Nephron (organoid): ENCODE measurements at regions not wholly inside any gene's neighbourhood (a gene's known extent, or its start where the extent isn't known, plus 50 kb on each side); places are given as distances from the start of the nearest gene placed in this dataset.
A peak's percentile ranks its signal among the peaks of the same experiment; 100 is the strongest.

Experiments
- H3K27ac Mint-ChIP-seq, 3 experiments: 2 replicates each; pipeline ENCODE4 v1.8.0; 2020; ENCODE audit warnings: mixed read lengths in 3 of 3, mild to moderate bottlenecking in 2 of 3, moderate library complexity in 1 of 3
- H3K27me3 Mint-ChIP-seq: 2 replicates; pipeline ENCODE4 v1.8.0; 2021; ENCODE audit warnings: low read depth, mild to moderate bottlenecking, moderate library complexity, mixed read lengths
- H3K36me3 Mint-ChIP-seq: 2 replicates; pipeline ENCODE4 v1.8.0; 2020; ENCODE audit warnings: low read depth, mixed read lengths
- H3K4me1 Mint-ChIP-seq: 2 replicates; pipeline ENCODE4 v1.8.0; 2020; ENCODE audit warnings: mixed read lengths
- H3K4me3 Mint-ChIP-seq, 3 experiments: 2 replicates each; pipeline ENCODE4 v1.8.0; 2020; ENCODE audit warnings: mild to moderate bottlenecking in 3 of 3, mixed read lengths in 3 of 3, moderate library complexity in 2 of 3
- H3K9me3 Mint-ChIP-seq: 2 replicates; pipeline ENCODE4 v1.8.0; 2020; ENCODE audit warnings: mixed read lengths
- CTCF ChIP-seq, 3 experiments: fragments of 200-600 bp; sonication (generic); IDR thresholded peaks; one replicate each; pipeline ENCODE4 v1.5.0; 2021; ENCODE audit warnings: antibody characterized with exemption in 3 of 3; ENCODE audit not compliant: unreplicated experiment in 3 of 3

- H3K27me3 Mint-ChIP-seq: peaks cover 1% of the 10 kb centered on the region
- H3K27ac Mint-ChIP-seq: peak overlapping the region in 1 of 3 experiments; percentile 9
- peak; percentile 76 to 86 (median 80) for TF ChIP-seq CTCF (IDR thresholded peaks at IDR 0.05; ENCODE audit: unreplicated experiment in 3 of 3)
- H3K9me3 Mint-ChIP-seq: no peaks in the 10 kb centered on the region
- H3K4me3 Mint-ChIP-seq: no peak overlapping the region
- H3K4me1 Mint-ChIP-seq: peaks cover 14% of the 10 kb centered on the region
- no peaks in the 10 kb centered on the region for H3K36me3 Mint-ChIP-seq
These were observed 131.1 kb upstream of the CDK1 start for GRCh38 chr10:60646966-60647796.

- H3K4me3 Mint-ChIP-seq: no peak overlapping the region
- H3K36me3 Mint-ChIP-seq: no peaks in the 10 kb centered on the region
- TF ChIP-seq CTCF (IDR thresholded peaks at IDR 0.05; ENCODE audit: unreplicated experiment in 3 of 3): no peak
- H3K4me1 Mint-ChIP-seq: peaks cover 8% of the 10 kb centered on the region
- no peaks in the 10 kb centered on the region for H3K27me3 Mint-ChIP-seq
- no peak overlapping the region for H3K27ac Mint-ChIP-seq
- H3K9me3 Mint-ChIP-seq: no peaks in the 10 kb centered on the region
These were observed 132.3 kb upstream of the CDK1 start for GRCh38 chr10:60645980-60646379.

- peaks cover under 1% of the 10 kb centered on the region for H3K4me1 Mint-ChIP-seq
- no peak overlapping the region for H3K27ac Mint-ChIP-seq
- no peak overlapping the region for H3K4me3 Mint-ChIP-seq
- H3K36me3 Mint-ChIP-seq: no peaks in the 10 kb centered on the region
- TF ChIP-seq CTCF (IDR thresholded peaks at IDR 0.05; ENCODE audit: unreplicated experiment in 3 of 3): no peak
- peaks cover 4% of the 10 kb centered on the region for H3K9me3 Mint-ChIP-seq
- no peaks in the 10 kb centered on the region for H3K27me3 Mint-ChIP-seq
These were observed 133.7 kb upstream of the CDK1 start for GRCh38 chr10:60644436-60645130.

- TF ChIP-seq CTCF (IDR thresholded peaks at IDR 0.05; ENCODE audit: unreplicated experiment in 3 of 3): no peak
- Mint-ChIP-seq H3K4me3 (no peak overlapping the region), H3K4me1 (no peaks in the 10 kb centered on the region), H3K36me3 (no peaks in the 10 kb centered on the region), H3K27ac (no peak overlapping the region), H3K27me3 (no peaks in the 10 kb centered on the region), H3K9me3 (peaks cover 5% of the 10 kb centered on the region)
These were observed 134.4 kb upstream of the CDK1 start for GRCh38 chr10:60643874-60644273.

- H3K4me3 Mint-ChIP-seq: no peak overlapping the region
- no peak for TF ChIP-seq CTCF (IDR thresholded peaks at IDR 0.05; ENCODE audit: unreplicated experiment in 3 of 3)
- H3K9me3 Mint-ChIP-seq: no peaks in the 10 kb centered on the region
- no peaks in the 10 kb centered on the region for H3K27me3 Mint-ChIP-seq
- no peaks in the 10 kb centered on the region for H3K4me1 Mint-ChIP-seq
- H3K27ac Mint-ChIP-seq: no peak overlapping the region
- no peaks in the 10 kb centered on the region for H3K36me3 Mint-ChIP-seq
These were observed 148.9 kb upstream of the CDK1 start for GRCh38 chr10:60629332-60629731.
